Right atrium auricular region (tissue), 2 donors: ENCODE measurements at regions not wholly inside any gene's neighbourhood (a gene's known extent, or its start where the extent isn't known, plus 50 kb on each side); places are given as distances from the start of the nearest gene placed in this dataset.

Source experiments
- DNase-seq: peaks from one replicate; pipeline ENCODE4 v3.0.0-alpha.2; 2019; ENCODE audit warnings: low spot score
- H3K27ac ChIP-seq, 2 donors: fragments of 200-600 bp; sonication (generic); 1 replicate in 1 of 2; 2 replicates in 1 of 2; pipeline ENCODE4 v1.5.1; 2016 to 2019
- H3K27me3 ChIP-seq, 2 donors: fragments of 200-600 bp; sonication (generic); one replicate each; pipeline versions ENCODE4 v1.5.1 to v1.6.0; 2017 to 2019
- H3K36me3 ChIP-seq: fragments of 200-600 bp; sonication (generic); one replicate; pipeline ENCODE4 v1.5.1; 2016
- H3K4me1 ChIP-seq, 2 donors: fragments of 200-600 bp; sonication (generic); one replicate each; pipeline versions ENCODE4 v1.5.1 to v1.6.0; 2017 to 2019
- H3K4me3 ChIP-seq, 2 donors: fragments of 200-600 bp; sonication (generic); 1 replicate in 1 of 2; 2 replicates in 1 of 2; pipeline ENCODE4 v1.5.1; 2017 to 2019; ENCODE audit warnings: mild to moderate bottlenecking in 1 of 2, moderate library complexity in 1 of 2
- H3K9me3 ChIP-seq, 2 donors: fragments of 200-600 bp; sonication (generic); one replicate each; pipeline ENCODE4 v1.5.1; 2019
- CTCF ChIP-seq, 2 donors: fragments of 200-600 bp; sonication (generic); IDR thresholded peaks; one replicate each; pipeline ENCODE4 v1.5.1; 2019; ENCODE audit warnings: antibody characterized with exemption in 2 of 2

- no peak overlapping the region for H3K4me3 ChIP-seq
- H3K36me3 ChIP-seq = no peaks in the 10 kb centered on the region
- H3K4me1 ChIP-seq = no peaks in the 10 kb centered on the region
- H3K9me3 ChIP-seq = no peaks in the 10 kb centered on the region
- no peak for TF ChIP-seq CTCF (IDR thresholded peaks at IDR 0.05)
- no peak for DNase-seq
- H3K27me3 ChIP-seq = no peaks in the 10 kb centered on the region
- H3K27ac ChIP-seq = no peak overlapping the region
These were observed 210.8 kb downstream of the RFC3 start for GRCh38 chr13:34028496-34029442.

GRCh38 chr13:34030782-34031181 lies 212.8 kb downstream of the RFC3 start:
- H3K4me1 ChIP-seq = no peaks in the 10 kb centered on the region
- no peaks in the 10 kb centered on the region for H3K9me3 ChIP-seq
- no peak for TF ChIP-seq CTCF (IDR thresholded peaks at IDR 0.05)
- no peaks in the 10 kb centered on the region for H3K27me3 ChIP-seq
- no peak for DNase-seq
- no peaks in the 10 kb centered on the region for H3K36me3 ChIP-seq
- H3K4me3 ChIP-seq = no peak overlapping the region
- H3K27ac ChIP-seq = no peak overlapping the region

- no peak overlapping the region for H3K4me3 ChIP-seq
- no peaks in the 10 kb centered on the region for H3K36me3 ChIP-seq
- no peak for TF ChIP-seq CTCF (IDR thresholded peaks at IDR 0.05)
- H3K9me3 ChIP-seq = no peaks in the 10 kb centered on the region
- no peak overlapping the region for H3K27ac ChIP-seq
- H3K27me3 ChIP-seq = no peaks in the 10 kb centered on the region
- DNase-seq = no peak
- no peaks in the 10 kb centered on the region for H3K4me1 ChIP-seq
These were observed 213.7 kb downstream of the RFC3 start for GRCh38 chr13:34031610-34032009.

GRCh38 chr13:34034411-34034810 lies 216.5 kb downstream of the RFC3 start:
- Histone ChIP-seq H3K27ac (no peak overlapping the region), H3K9me3 (no peaks in the 10 kb centered on the region), H3K4me1 (no peaks in the 10 kb centered on the region), H3K36me3 (no peaks in the 10 kb centered on the region), H3K4me3 (no peak overlapping the region), H3K27me3 (no peaks in the 10 kb centered on the region)
- DNase-seq = no peak
- TF ChIP-seq CTCF (IDR thresholded peaks at IDR 0.05) = no peak

GRCh38 chr13:34035178-34035577 lies 217.2 kb downstream of the RFC3 start:
- Histone ChIP-seq H3K27ac (no peak overlapping the region), H3K27me3 (no peaks in the 10 kb centered on the region), H3K4me3 (no peak overlapping the region), H3K36me3 (no peaks in the 10 kb centered on the region), H3K4me1 (no peaks in the 10 kb centered on the region), H3K9me3 (no peaks in the 10 kb centered on the region)
- DNase-seq = no peak
- TF ChIP-seq CTCF (IDR thresholded peaks at IDR 0.05) = no peak
